ENCODE measurements at regions not wholly inside any gene's neighbourhood (a gene's known extent, or its start where the extent isn't known, plus 50 kb on each side); places are given as distances from the start of the nearest gene placed in this dataset.

DNA sequence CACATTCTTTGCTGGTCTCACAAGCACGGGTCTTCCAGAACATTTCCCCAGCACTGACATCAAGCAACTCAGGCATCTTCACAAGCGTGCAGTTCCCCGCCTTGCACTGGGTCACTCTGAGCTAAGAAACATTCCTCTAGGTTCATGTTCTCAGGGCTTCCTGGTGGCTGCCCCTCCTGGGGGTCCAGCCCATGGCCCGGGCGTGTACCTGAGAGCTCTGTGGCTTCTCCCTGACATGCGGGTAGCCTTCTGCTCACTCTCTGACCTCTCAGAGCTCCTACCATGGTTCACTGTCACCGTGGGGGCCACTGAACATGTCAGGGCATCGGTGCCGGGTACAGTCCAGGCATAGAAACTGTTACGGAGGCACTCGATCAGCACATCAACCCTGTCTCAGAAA is 87.5 kb downstream of the OLFM1 start:
- TF ChIP-seq, protein P1, sequence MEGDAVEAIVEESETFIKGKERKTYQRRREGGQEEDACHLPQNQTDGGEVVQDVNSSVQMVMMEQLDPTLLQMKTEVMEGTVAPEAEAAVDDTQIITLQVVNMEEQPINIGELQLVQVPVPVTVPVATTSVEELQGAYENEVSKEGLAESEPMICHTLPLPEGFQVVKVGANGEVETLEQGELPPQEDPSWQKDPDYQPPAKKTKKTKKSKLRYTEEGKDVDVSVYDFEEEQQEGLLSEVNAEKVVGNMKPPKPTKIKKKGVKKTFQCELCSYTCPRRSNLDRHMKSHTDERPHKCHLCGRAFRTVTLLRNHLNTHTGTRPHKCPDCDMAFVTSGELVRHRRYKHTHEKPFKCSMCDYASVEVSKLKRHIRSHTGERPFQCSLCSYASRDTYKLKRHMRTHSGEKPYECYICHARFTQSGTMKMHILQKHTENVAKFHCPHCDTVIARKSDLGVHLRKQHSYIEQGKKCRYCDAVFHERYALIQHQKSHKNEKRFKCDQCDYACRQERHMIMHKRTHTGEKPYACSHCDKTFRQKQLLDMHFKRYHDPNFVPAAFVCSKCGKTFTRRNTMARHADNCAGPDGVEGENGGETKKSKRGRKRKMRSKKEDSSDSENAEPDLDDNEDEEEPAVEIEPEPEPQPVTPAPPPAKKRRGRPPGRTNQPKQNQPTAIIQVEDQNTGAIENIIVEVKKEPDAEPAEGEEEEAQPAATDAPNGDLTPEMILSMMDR (optimal IDR thresholded peaks at IDR 0.05 in 1 of 3, IDR thresholded peaks at IDR 0.05 in 1 of 3, conservative IDR thresholded peaks at IDR 0.05 in 1 of 3; ENCODE audit: extremely low read depth in 1 of 3, insufficient read depth in 2 of 3, low read length in 3 of 3): no peak
- no peak for TF ChIP-seq EZH2 (IDR thresholded peaks at IDR 0.05; ENCODE audit: low read length)

All from keratinocyte (primary cell).